ENCODE measurements at regions not wholly inside any gene's neighbourhood (a gene's known extent, or its start where the extent isn't known, plus 50 kb on each side); places are given as distances from the start of the nearest gene placed in this dataset.
A peak's percentile ranks its signal among the peaks of the same experiment; 100 is the strongest.

GRCh38 chr4:45199736-45200135 is 473.4 kb upstream of the GNPDA2 start:
- no peak for DNase-seq

- DNase-seq, result no peak
Measured at GRCh38 chr4:45188501-45188900, 462.1 kb upstream of the GNPDA2 start.

- no peak for DNase-seq
Measured at GRCh38 chr4:45186249-45186648, 459.9 kb upstream of the GNPDA2 start.

GRCh38 chr4:45183905-45184304 is 457.5 kb upstream of the GNPDA2 start:
- no peak for DNase-seq

- no peak for DNase-seq
Measured at GRCh38 chr4:45172636-45173035, 446.3 kb upstream of the GNPDA2 start.

- DNase-seq, result no peak
Measured at GRCh38 chr4:45160951-45161350, 434.6 kb upstream of the GNPDA2 start.

- no peak for DNase-seq
Measured at GRCh38 chr4:45155081-45155777, 428.9 kb upstream of the GNPDA2 start.

GRCh38 chr4:45147866-45148265 is 421.5 kb upstream of the GNPDA2 start:
- no peak for DNase-seq

GRCh38 chr4:45131020-45131419 is 404.7 kb upstream of the GNPDA2 start:
- no peak for DNase-seq

GRCh38 chr4:45122406-45122805 is 396.1 kb upstream of the GNPDA2 start:
- no peak for DNase-seq

GRCh38 chr4:45121426-45121975 is 395.1 kb upstream of the GNPDA2 start:
- DNase-seq, result no peak

GRCh38 chr4:45120163-45120562 is 393.8 kb upstream of the GNPDA2 start:
- DNase-seq, result peak; percentile 54

- no peak for DNase-seq
Measured at GRCh38 chr4:45119376-45119775, 393.0 kb upstream of the GNPDA2 start.

GRCh38 chr4:45102716-45103115 is 376.4 kb upstream of the GNPDA2 start:
- no peak for DNase-seq

- no peak for DNase-seq
Measured at GRCh38 chr4:45100956-45101818, 374.8 kb upstream of the GNPDA2 start.

GRCh38 chr4:45099471-45099870 is 373.1 kb upstream of the GNPDA2 start:
- no peak for DNase-seq

- DNase-seq, result no peak
Measured at GRCh38 chr4:45094684-45095083, 368.3 kb upstream of the GNPDA2 start.

- no peak for DNase-seq
Measured at GRCh38 chr4:45082101-45082500, 355.7 kb upstream of the GNPDA2 start.

- no peak for DNase-seq
Measured at GRCh38 chr4:45079616-45080015, 353.3 kb upstream of the GNPDA2 start.

- DNase-seq, result no peak
Measured at GRCh38 chr4:45078201-45078600, 351.8 kb upstream of the GNPDA2 start.

GRCh38 chr4:45072981-45073380 is 346.6 kb upstream of the GNPDA2 start:
- no peak for DNase-seq

- DNase-seq, result no peak
Measured at GRCh38 chr4:45064741-45065140, 338.4 kb upstream of the GNPDA2 start.

- DNase-seq, result no peak
Measured at GRCh38 chr4:45063696-45064095, 337.3 kb upstream of the GNPDA2 start.

GRCh38 chr4:45062935-45063545 is 336.7 kb upstream of the GNPDA2 start:
- no peak for DNase-seq

Measured in SHP77 treated with DMSO at 0.1 percent for 48 hours (cell line).